ENCODE measurements at regions not wholly inside any gene's neighbourhood (a gene's known extent, or its start where the extent isn't known, plus 50 kb on each side); places are given as distances from the start of the nearest gene placed in this dataset.

DNA sequence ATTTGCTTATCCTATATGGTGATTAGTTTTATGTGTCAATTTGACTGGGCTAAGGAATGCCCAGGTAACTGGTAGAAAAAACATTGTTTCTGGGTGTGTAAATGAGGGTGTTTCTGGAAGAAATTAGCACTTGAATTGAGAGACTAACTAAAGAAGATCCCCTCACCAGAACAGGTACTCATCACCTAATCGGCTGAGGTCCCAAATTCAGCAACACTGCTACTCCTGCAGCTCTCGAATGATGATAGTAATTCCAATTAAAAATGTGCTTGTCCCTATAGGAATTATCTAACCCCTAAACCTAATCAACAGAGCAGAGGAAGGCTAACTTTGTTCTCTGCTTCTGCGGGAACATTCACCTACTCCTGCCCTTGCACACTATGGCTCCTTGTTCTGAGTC is 464.5 kb upstream of the CHST9 start:
- TF ChIP-seq YY1 (IDR thresholded peaks at IDR 0.05; ENCODE audit: insufficient read depth, insufficient read length) (no peak), ZNF274 (IDR thresholded peaks at IDR 0.05; ENCODE audit: low read depth, low read length) (no peak)
